H1 (cell line): ENCODE measurements at regions not wholly inside any gene's neighbourhood (a gene's known extent, or its start where the extent isn't known, plus 50 kb on each side); places are given as distances from the start of the nearest gene placed in this dataset.

ENCODE experiments used
- CTCF ChIA-PET: fragments of 300-600 bp; sonication (Branson Sonifier 250); formaldehyde crosslinking; loops from one replicate; lab custom pipeline; 2021; ENCODE audit not compliant: partially characterized antibody; lab: Charles Lee
- POLR2A ChIA-PET: fragments of 300-600 bp; sonication (Branson Sonifier 250); formaldehyde crosslinking; loops from one replicate; lab custom pipeline; 2021; ENCODE audit warnings: inconsistent platforms; ENCODE audit not compliant: partially characterized antibody; lab: Charles Lee
- DNase-seq, 2 experiments: peaks; one replicate each; pipeline versions ENCODE4 v3.0.0 to v3.0.0-alpha.2; 2010 to 2022; ENCODE audit warnings: low spot score in 2 of 2, low read depth in 1 of 2, mixed read lengths in 1 of 2
- FAIRE-seq: peaks from 2 replicates; lab custom pipeline; 2011; peaks lifted over from hg19 to GRCh38; lab: Jason Lieb, UNC
- H2AFZ ChIP-seq: 2 replicates; pipeline ENCODE4 v1.8.1; 2012; ENCODE audit warnings: low read length, inconsistent platforms
- H2AK5ac ChIP-seq: 2 replicates; pipeline ENCODE4 v1.6.1; 2013; ENCODE audit warnings: low read depth, low read length
- H2BK120ac ChIP-seq: replicated peaks from 2 replicates; pipeline ENCODE3; 2013; ENCODE audit warnings: low read depth, low read length, inconsistent platforms
- H2BK12ac ChIP-seq: 2 replicates; pipeline ENCODE4 v1.6.1; 2013; ENCODE audit warnings: low read depth, low read length
- H2BK15ac ChIP-seq: 2 replicates; pipeline ENCODE4 v1.6.1; 2013; ENCODE audit warnings: low read length
- H2BK20ac ChIP-seq: 2 replicates; pipeline ENCODE4 v1.6.1; 2013; ENCODE audit warnings: low read length
- H2BK5ac ChIP-seq: 2 replicates; pipeline ENCODE4 v1.6.1; 2013; ENCODE audit warnings: low read depth, low read length
- H3K14ac ChIP-seq: 2 replicates; pipeline ENCODE4 v1.6.1; 2013; ENCODE audit warnings: inconsistent platforms; ENCODE audit not compliant: insufficient read length
- H3K18ac ChIP-seq: 2 replicates; pipeline ENCODE4 v1.6.1; 2013; ENCODE audit warnings: low read length; ENCODE audit errors: extremely low read depth
- H3K23ac ChIP-seq: 2 replicates; pipeline ENCODE4 v1.6.1; 2013; ENCODE audit warnings: inconsistent platforms; ENCODE audit not compliant: insufficient read length
- H3K23me2 ChIP-seq: 2 replicates; pipeline ENCODE4 v1.6.1; 2013; ENCODE audit warnings: low read depth, low read length
- H3K27ac ChIP-seq: 2 replicates; pipeline ENCODE4 v1.6.1; 2011; ENCODE audit warnings: low read depth, low read length, inconsistent platforms
- H3K27me3 ChIP-seq, 4 experiments: replicated peaks in 1 of 4; 1 replicate in 1 of 4; 2 replicates in 3 of 4; pipeline versions ENCODE4 v1.6.1 to v1.8.1; 2011 to 2013; ENCODE audit warnings: low read length in 3 of 4, mild to moderate bottlenecking in 3 of 4, inconsistent platforms in 2 of 4, mixed read lengths in 2 of 4, moderate library complexity in 1 of 4; ENCODE audit not compliant: control insufficient read depth in 3 of 4, insufficient read depth in 3 of 4; ENCODE audit errors: extremely low read depth in 1 of 4
- H3K36me3 ChIP-seq, 4 experiments: 2 replicates each; pipeline versions ENCODE4 v1.6.1 to v1.8.1; 2011 to 2013; ENCODE audit warnings: mild to moderate bottlenecking in 4 of 4, low read length in 3 of 4, moderate library complexity in 2 of 4, control low read depth in 1 of 4, inconsistent platforms in 1 of 4; ENCODE audit not compliant: insufficient read depth in 4 of 4, control insufficient read depth in 2 of 4
- H3K4ac ChIP-seq: replicated peaks from 2 replicates; pipeline ENCODE3; 2013; ENCODE audit warnings: low read length, low read depth, mixed read lengths, inconsistent platforms; ENCODE audit not compliant: insufficient read length
- H3K4me1 ChIP-seq, 4 experiments: replicated peaks in 1 of 4; 1 replicate in 1 of 4; 2 replicates in 3 of 4; pipeline versions ENCODE4 v1.6.1 to v1.8.1; 2011 to 2013; ENCODE audit warnings: low read length in 3 of 4, inconsistent platforms in 2 of 4, mixed read lengths in 1 of 4; ENCODE audit not compliant: insufficient read depth in 4 of 4, control insufficient read depth in 3 of 4
- H3K4me2 ChIP-seq, 2 experiments: 2 replicates each; pipeline versions ENCODE4 v1.6.1 to v1.8.1; 2011 to 2013; ENCODE audit warnings: low read depth in 2 of 2, low read length in 2 of 2, control low read depth in 1 of 2, inconsistent platforms in 1 of 2, mild to moderate bottlenecking in 1 of 2; ENCODE audit not compliant: insufficient read depth in 1 of 2
- H3K4me3 ChIP-seq, 4 experiments: fragments of 200-600, 300-600 bp in 1 of 4; sonication (generic), shearing (Covaris generic), sonication (Bioruptor Twin) in 1 of 4; 2 replicates each; pipeline versions ENCODE4 v1.5.1 to v1.8.1; 2011 to 2016; ENCODE audit warnings: low read length in 4 of 4, low read depth in 3 of 4, control low read depth in 2 of 4, inconsistent platforms in 2 of 4, mild to moderate bottlenecking in 2 of 4, mixed read lengths in 1 of 4, moderate library complexity in 1 of 4; ENCODE audit not compliant: insufficient read depth in 2 of 4; ENCODE audit errors: extremely low read depth in 1 of 4
- H3K56ac ChIP-seq: replicated peaks from 2 replicates; pipeline ENCODE3; 2013; ENCODE audit warnings: low read depth, mild to moderate bottlenecking, mixed read lengths, low read length, inconsistent platforms; ENCODE audit not compliant: insufficient read length
- H3K79me1 ChIP-seq: 2 replicates; pipeline ENCODE4 v1.6.1; 2013; ENCODE audit warnings: low read depth, low read length, control low read depth
- H3K79me2 ChIP-seq, 2 experiments: 2 replicates each; pipeline versions ENCODE4 v1.6.1 to v1.8.1; 2012 to 2013; ENCODE audit warnings: low read length in 2 of 2, mild to moderate bottlenecking in 2 of 2, inconsistent platforms in 1 of 2; ENCODE audit not compliant: insufficient read depth in 2 of 2, control insufficient read depth in 1 of 2
- H3K9ac ChIP-seq, 4 experiments: replicated peaks in 1 of 4; 1 replicate in 1 of 4; 2 replicates in 3 of 4; pipeline versions ENCODE4 v1.6.1 to v1.8.1; 2011 to 2013; ENCODE audit warnings: low read depth in 3 of 4, low read length in 3 of 4, control low read depth in 2 of 4, mild to moderate bottlenecking in 2 of 4, moderate library complexity in 2 of 4, inconsistent platforms in 1 of 4; ENCODE audit errors: extremely low read depth in 1 of 4
- H3K9me3 ChIP-seq, 2 experiments: 2 replicates each; pipeline versions ENCODE4 v1.6.1 to v1.8.1; 2012 to 2013; ENCODE audit warnings: mild to moderate bottlenecking in 2 of 2, moderate library complexity in 2 of 2, control low read depth in 1 of 2, inconsistent platforms in 1 of 2, low read depth in 1 of 2, low read length in 1 of 2, mixed read lengths in 1 of 2; ENCODE audit not compliant: insufficient read depth in 2 of 2
- H4K20me1 ChIP-seq, 2 experiments: replicated peaks in 1 of 2; 2 replicates each; pipeline versions ENCODE3 to v1.8.1; 2011 to 2013; ENCODE audit warnings: inconsistent platforms in 2 of 2, low read length in 2 of 2, mild to moderate bottlenecking in 1 of 2; ENCODE audit not compliant: insufficient read depth in 2 of 2, control insufficient read depth in 1 of 2
- H4K5ac ChIP-seq: 2 replicates; pipeline ENCODE4 v1.6.1; 2013; ENCODE audit warnings: low read length, low read depth, mixed read lengths, inconsistent platforms; ENCODE audit not compliant: insufficient read length
- H4K8ac ChIP-seq: 2 replicates; pipeline ENCODE4 v1.8.0; 2013; ENCODE audit warnings: mild to moderate bottlenecking, moderate library complexity, low read length, inconsistent platforms; ENCODE audit not compliant: insufficient read depth; ENCODE audit errors: extremely low read depth
- H4K91ac ChIP-seq: replicated peaks from 2 replicates; pipeline ENCODE3; 2013; ENCODE audit warnings: low read length, mixed read lengths, inconsistent platforms; ENCODE audit not compliant: insufficient read length
- ASH2L ChIP-seq: fragments of 200-600, 300-600 bp; sonication (generic); IDR thresholded peaks from one replicate; pipeline ENCODE4 v1.7.1; 2017; ENCODE audit warnings: low read length
- ATF3 ChIP-seq: IDR thresholded peaks from 2 replicates; pipeline ENCODE4 v1.6.1; 2011; ENCODE audit warnings: low read depth, mild to moderate bottlenecking, low read length; ENCODE audit not compliant: insufficient read depth
- CHD1 ChIP-seq: IDR thresholded peaks from 2 replicates; pipeline ENCODE4 v1.6.1; 2012; ENCODE audit warnings: low read depth, low read length, improper control_type of control experiment
- EGR1 ChIP-seq: IDR thresholded peaks from 2 replicates; pipeline ENCODE4 v1.6.1; 2011; ENCODE audit warnings: low read depth, low read length, borderline replicate concordance
- HDAC2 ChIP-seq, 2 experiments: fragments of 300-600 bp in 1 of 2; sonication (generic) in 1 of 2; IDR thresholded peaks; 2 replicates each; pipeline ENCODE4 v1.6.1; 2011 to 2012; ENCODE audit warnings: low read depth in 2 of 2, low read length in 2 of 2, mild to moderate bottlenecking in 2 of 2, moderate library complexity in 2 of 2, borderline replicate concordance in 1 of 2, inconsistent platforms in 1 of 2
- KDM5A ChIP-seq: fragments of 200-600 bp; IDR thresholded peaks from 2 replicates; pipeline ENCODE4 v1.7.1; 2012; ENCODE audit warnings: mild to moderate bottlenecking, low read length, inconsistent platforms, mixed read lengths
- POU5F1 ChIP-seq: IDR thresholded peaks from 2 replicates; pipeline ENCODE4 v1.6.1; 2011; ENCODE audit warnings: low read depth, mild to moderate bottlenecking, low read length, moderate library complexity
- RFX5 ChIP-seq: IDR thresholded peaks from 2 replicates; pipeline ENCODE4 v1.6.1; 2011; ENCODE audit warnings: low read depth, low read length, improper control_type of control experiment, borderline replicate concordance
- SIRT6 ChIP-seq: IDR thresholded peaks from one replicate; pipeline ENCODE4 v1.7.1; 2012; ENCODE audit warnings: low read length, inconsistent platforms
- SP1 ChIP-seq: IDR thresholded peaks from 2 replicates; pipeline ENCODE4 v1.6.1; 2011; ENCODE audit warnings: low read depth, low read length
- SRF ChIP-seq: IDR thresholded peaks from 2 replicates; pipeline ENCODE4 v1.6.1; 2011; ENCODE audit warnings: mild to moderate bottlenecking, low read depth, low read length, moderate library complexity
- SUZ12 ChIP-seq: fragments of 200-600 bp; sonication (generic); IDR thresholded peaks from 2 replicates; pipeline ENCODE4 v1.6.1; 2012; ENCODE audit warnings: mild to moderate bottlenecking, inconsistent platforms, low read length, moderate library complexity, mixed read lengths
- TAF1 ChIP-seq: IDR thresholded peaks from 2 replicates; pipeline ENCODE4 v1.6.1; 2011; ENCODE audit warnings: mild to moderate bottlenecking, low read depth, low read length
- TBP ChIP-seq: IDR thresholded peaks from 2 replicates; pipeline ENCODE4 v1.6.1; 2011; ENCODE audit warnings: low read depth, low read length, improper control_type of control experiment
- YY1 ChIP-seq: IDR thresholded peaks from 2 replicates; pipeline ENCODE4 v1.6.1; 2011; ENCODE audit warnings: low read depth, mild to moderate bottlenecking, low read length
- WGBS, 2 experiments: shearing (Covaris generic) in 1 of 2; methylation state at CpG; one replicate each; pipeline versions ENCODE4 v1.1.6 to v1.1.7; 2013 to 2015; ENCODE audit warnings: low lambda C conversion rate in 2 of 2, mixed read lengths in 2 of 2, inconsistent platforms in 1 of 2, low coverage in 1 of 2, missing lambda C conversion rate in 1 of 2; ENCODE audit not compliant: insufficient replicate concordance in 2 of 2, insufficient coverage in 1 of 2, insufficient read length in 1 of 2; ENCODE audit errors: extremely low coverage in 1 of 2, missing lambda C conversion rate in 1 of 2; 5-methylcytosine and 5-hydroxymethylcytosine counted together

- Histone ChIP-seq H3K4me2 (no peak overlapping the region), H2AFZ (no peak overlapping the region), H4K8ac (no peak overlapping the region), H3K79me2 (no peaks in the 10 kb centered on the region), H3K14ac (no peak overlapping the region), H3K56ac (no peak overlapping the region), H2BK20ac (no peak overlapping the region), H2AK5ac (no peak overlapping the region), H4K5ac (no peak overlapping the region), H3K4ac (no peak overlapping the region), H3K9ac (no peak overlapping the region), H3K27ac (no peak overlapping the region), H3K18ac (no peak overlapping the region), H2BK15ac (no peak overlapping the region), H3K36me3 (no peaks in the 10 kb centered on the region), H2BK120ac (no peak overlapping the region), H3K23me2 (no peaks in the 10 kb centered on the region), H2BK12ac (no peak overlapping the region), H4K91ac (no peak overlapping the region), H3K9me3 (no peaks in the 10 kb centered on the region), H3K79me1 (no peaks in the 10 kb centered on the region), H3K4me3 (no peak overlapping the region), H3K4me1 (no peaks in the 10 kb centered on the region), H2BK5ac (no peak overlapping the region), H3K27me3 (no peaks in the 10 kb centered on the region), H4K20me1 (no peaks in the 10 kb centered on the region), H3K23ac (no peak overlapping the region)
- POLR2A ChIA-PET = no interaction called here
- DNase-seq (no peak), FAIRE-seq (no peak)
- 86% methylated on average over 2 of the region's 2 CpGs; no CpG with 5 or more reads in 1 of the 2 experiments for WGBS, 2 experiments
- TF ChIP-seq YY1 (no peak), EGR1 (no peak), SUZ12 (no peak), SP1 (no peak), ATF3 (no peak), SIRT6 (no peak), SRF (no peak), TBP (no peak), CHD1 (no peak), TAF1 (no peak), ASH2L (no peak), RFX5 (no peak), HDAC2 (IDR thresholded peaks at IDR 0.05; ENCODE audit: borderline replicate concordance in 1 of 2, low read depth in 2 of 2, low read length in 2 of 2) (no peak), POU5F1 (no peak), KDM5A (no peak)
- CTCF ChIA-PET = no interaction called here
These were observed 583.4 kb upstream of the LRRTM1 start for GRCh38 chr2:80887841-80888378.
